Islet precursor cell (in vitro differentiated cells): ENCODE measurements at regions not wholly inside any gene's neighbourhood (a gene's known extent, or its start where the extent isn't known, plus 50 kb on each side); places are given as distances from the start of the nearest gene placed in this dataset.
A peak's percentile ranks its signal among the peaks of the same experiment; 100 is the strongest.

Source experiments
- DNase-seq: peaks from one replicate; pipeline ENCODE4 v3.0.0-alpha.2; 2018

DNA sequence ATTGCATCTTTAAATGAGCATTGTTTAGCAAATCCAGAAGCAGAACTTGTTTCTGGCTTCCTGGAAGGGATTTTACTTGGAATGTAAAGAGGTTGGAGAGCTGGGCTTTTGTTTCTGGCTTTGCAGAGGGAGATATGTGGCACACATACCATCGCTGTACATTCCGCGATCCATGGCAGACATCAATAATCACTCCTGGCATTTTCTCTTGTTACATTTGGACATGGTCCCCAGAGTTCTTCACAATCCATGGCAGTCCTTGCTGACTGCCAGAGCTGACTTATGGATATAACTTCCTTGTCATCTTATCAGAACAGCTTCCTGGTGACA is 445.6 kb upstream of the SPRED2 start:
- DNase-seq: peak; percentile 77

DNA sequence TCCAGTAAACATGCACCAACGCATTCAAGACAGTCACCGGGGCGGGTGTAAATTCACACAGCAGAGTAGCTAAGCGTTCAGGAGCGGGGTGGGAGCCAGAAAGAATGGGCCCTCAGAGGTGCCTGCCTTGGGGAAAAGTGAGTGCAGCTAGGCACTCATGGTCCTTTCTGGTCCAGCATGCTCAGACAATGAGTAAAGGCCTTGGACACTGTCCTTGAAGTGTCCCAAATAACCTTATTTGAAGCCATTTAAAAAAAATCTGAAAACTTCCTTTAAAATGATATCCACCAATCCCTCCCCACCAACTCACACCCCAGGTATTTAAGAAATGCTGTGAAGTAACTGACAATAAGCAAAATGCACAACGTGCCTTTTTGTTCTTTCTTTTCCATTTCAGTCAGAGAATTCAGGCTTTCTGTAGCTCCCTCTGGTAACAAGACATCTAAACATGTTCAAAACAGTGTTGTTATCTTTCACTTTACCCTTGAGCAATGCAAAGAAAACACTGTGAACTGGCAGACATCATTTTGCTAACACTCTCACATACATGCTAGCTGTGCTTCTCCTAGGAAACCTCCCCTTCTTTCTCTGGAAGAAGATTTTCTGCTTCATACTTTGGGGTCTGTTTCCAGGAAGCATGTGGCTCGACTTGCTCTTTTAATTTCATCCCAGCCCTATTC is 445.1 kb upstream of the SPRED2 start:
- peak; percentile 92 for DNase-seq

GRCh38 chr2:65876114-65876513 is 443.7 kb upstream of the SPRED2 start:
- no peak for DNase-seq

GRCh38 chr2:65870826-65871225 is 438.4 kb upstream of the SPRED2 start:
- DNase-seq: no peak

DNA sequence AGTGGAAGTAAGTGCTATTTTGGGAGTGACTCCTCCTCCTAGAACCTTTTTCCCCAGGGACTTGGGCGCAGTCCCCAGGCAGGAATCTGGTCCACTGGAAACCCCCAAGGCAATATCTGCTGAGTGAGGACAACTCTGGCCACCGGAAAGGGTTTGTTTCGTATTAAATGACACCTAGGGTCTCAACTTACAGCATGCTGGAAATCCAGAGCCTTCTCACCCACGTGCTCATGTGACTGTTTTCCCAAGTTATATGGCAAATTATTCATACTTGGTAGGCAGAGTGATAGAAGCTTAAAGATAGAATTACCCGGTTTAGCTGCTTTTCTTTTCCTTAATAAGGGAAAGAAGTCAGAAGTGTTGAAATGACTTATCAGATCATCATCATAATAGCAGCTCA is 436.9 kb upstream of the SPRED2 start:
- no peak for DNase-seq

DNA sequence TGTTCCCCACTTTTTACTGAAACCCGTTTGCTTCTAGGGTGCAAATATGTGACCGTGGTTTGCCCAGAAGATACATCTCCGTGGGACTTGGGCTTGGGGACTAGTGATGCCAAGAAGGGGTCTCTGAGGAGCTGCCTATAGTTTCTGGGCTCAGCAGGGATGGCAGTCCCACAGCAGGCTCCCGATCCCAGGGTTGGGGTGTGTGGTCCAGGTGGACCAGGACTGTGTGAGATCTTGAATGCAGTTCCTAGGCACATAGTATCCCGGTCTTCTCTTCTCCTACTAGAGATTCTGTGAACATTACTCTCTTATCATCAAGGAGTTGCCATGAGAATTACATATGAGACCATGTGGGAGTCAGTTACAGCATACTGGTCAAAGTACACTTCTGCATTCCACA is 435.8 kb upstream of the SPRED2 start:
- no peak for DNase-seq

DNA sequence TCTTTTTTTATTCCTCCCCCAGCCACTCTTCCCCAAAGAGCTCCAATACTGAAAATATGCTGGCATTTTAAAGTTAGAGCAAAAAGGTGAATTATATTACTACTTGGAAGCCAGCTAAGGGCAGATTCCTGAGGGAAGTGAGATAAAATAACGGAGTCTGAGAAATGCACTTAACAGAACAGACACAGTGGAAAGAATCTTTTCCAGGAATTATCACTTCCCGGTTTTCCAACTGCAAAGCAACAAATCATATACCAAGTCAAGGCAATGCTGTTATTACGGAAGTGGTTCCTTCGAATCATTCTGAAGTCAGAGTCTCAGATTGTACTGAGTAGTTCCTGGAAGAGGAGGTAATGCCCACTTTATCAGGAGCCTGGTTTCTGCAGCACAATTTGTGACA is 435.0 kb upstream of the SPRED2 start:
- no peak for DNase-seq

- no peak for DNase-seq
These were observed 433.7 kb upstream of the SPRED2 start for GRCh38 chr2:65866148-65866547.

DNA sequence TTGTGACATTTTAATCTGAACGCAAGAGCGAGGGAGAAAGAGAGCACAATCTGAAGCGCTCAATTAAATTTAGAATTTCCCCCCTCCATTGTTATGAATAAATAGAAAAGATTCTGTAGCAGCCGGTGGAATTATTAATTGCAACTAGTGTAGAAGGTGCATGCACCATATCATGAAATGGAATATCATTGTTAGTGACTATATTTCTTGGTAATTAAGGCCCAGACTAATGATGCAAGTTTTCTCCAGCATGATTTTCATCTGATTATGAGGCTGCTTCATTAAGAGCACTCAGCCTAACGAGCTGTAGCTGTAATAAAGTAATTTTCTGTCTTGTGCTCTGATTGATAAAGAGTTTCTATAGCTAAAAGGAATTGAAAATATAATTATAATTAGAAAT is 432.2 kb upstream of the SPRED2 start:
- no peak for DNase-seq

GRCh38 chr2:65863713-65864112 is 431.3 kb upstream of the SPRED2 start:
- no peak for DNase-seq

GRCh38 chr2:65856928-65857327 is 424.5 kb upstream of the SPRED2 start:
- DNase-seq: peak; percentile 64

- DNase-seq: no peak
These were observed 424.0 kb upstream of the SPRED2 start for GRCh38 chr2:65856423-65856822.

DNA sequence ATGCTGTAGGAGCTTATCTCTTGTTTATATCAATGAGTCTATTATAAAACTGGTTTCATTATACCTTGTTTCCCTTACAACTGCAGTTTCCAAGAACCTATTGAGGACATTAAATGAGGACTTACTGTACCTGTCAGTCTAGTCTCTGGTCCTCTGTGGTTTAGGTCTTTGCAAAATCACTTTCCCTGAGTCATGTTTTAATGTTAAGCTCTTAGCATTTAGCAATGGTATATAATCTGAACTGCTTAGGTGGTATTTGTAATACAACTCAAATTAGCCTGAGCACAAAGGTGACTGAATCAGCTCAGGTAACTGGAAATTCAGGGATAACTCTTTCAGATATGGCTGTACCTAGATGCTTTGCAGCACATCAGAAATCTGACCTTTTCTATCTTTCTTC is 418.3 kb upstream of the SPRED2 start:
- DNase-seq: no peak

DNA sequence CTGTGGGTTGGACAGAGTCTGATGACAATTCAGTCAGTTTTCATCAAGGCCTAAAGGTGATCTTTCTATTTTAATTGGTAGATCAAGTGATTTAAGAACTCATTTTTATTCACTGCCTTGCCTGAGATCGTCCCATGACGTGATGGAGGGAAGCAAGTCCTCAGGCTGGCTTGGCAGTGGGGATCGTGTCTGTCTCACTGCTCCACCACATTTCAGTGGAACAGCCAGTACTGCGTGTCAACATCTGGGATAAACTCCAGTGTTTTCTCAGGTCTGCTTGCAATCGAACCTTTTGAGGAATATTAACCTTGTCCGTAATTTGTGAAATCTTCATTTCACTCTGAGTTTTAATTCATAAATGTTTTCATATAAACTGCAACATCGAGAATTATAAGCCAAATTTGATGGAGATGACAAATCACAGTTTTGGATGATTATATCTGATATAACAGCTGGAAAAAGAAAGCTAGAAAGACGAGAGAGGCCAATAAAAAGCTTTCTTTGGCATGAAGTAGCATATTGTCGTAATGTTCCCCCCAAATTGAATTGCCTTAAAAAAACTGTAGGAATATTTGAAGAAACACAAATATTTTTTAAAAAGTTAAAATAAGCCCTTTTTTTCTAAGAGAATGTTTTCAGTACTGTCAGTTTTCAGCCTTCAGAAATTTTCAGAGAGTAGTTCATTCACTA is 414.7 kb upstream of the SPRED2 start:
- no peak for DNase-seq

DNA sequence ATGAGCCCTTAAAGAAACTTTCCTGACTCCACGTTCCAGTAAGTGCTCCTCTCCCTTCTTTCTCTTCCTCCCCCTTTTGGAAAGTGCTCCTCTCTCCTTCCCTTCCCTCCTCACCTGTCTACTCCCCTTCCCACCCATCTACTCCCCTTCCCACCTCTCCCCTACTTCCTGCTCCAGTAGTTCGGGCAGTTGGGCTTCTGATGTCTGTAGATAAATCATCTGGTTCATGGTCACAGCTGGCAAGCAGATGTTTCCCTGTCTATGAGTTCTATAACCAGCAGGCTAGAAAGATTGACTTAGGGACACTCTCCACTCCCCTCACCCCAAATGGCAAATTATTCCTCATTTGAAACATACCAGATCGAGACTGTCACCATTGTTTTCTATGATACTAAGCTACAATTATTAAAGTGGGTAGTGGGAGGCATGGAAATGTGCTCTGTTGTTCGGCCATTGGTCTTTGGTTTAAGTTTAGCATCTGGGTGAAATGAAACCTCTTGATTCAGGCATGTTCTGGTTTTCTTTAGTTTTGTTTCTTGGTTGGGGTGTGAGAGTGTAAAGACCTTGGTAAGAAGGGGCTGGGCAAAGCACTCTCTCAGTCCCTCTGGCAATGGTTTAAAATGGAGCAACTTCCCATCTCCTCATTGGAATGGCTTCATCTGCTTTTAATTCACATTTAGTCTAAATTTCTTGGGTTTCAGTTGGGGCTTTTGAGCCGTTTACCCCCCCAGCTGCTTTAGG is 413.2 kb upstream of the SPRED2 start:
- DNase-seq: no peak

DNA sequence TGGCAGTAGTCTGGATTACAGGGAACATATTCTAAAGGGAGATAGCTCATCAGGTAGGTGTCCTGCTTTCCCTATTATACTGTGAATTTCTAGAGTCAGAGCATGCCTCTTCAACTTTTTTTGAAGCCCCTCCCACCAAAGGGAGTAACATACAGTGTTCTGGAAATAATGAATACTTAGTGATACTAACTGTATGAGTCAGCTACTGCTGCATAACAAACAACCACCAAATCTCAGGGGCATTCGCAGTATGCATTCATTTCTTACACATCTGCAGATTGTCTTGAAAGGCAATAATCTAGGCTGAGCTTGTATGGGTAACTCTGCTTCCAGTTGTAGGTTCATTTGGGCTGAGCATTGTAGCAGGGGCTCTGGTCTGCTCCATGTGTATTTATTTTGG is 409.7 kb upstream of the SPRED2 start:
- no peak for DNase-seq

DNA sequence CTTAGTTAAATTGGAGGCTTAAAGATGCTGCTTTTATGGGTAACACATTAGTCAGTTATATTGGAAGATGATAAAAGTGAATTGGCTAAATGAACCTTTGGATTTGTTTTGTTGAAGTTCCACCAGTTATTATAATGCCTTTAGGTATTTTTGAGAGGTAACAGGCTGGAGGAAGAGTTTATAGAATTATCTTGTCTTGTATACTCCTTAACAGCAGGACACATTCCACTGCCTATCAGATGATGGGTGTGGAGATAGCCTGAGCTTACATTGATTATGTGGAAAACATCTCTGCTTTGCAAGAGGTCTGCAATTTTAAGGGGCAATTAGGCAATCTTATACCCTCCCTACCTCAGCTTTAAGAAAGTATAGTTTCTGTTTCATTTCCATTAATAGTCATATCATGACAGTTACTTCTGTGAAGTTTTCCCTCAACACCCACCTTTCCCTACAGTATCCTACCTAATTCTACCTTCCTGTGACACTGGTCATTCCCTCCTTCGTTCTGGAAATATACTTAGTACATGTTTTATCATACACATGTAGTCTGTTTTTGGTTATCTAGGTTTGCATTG is 403.7 kb upstream of the SPRED2 start:
- no peak for DNase-seq

- DNase-seq: no peak
These were observed 402.5 kb upstream of the SPRED2 start for GRCh38 chr2:65834771-65835475.

- DNase-seq: no peak
These were observed 401.7 kb upstream of the SPRED2 start for GRCh38 chr2:65834062-65834461.

DNA sequence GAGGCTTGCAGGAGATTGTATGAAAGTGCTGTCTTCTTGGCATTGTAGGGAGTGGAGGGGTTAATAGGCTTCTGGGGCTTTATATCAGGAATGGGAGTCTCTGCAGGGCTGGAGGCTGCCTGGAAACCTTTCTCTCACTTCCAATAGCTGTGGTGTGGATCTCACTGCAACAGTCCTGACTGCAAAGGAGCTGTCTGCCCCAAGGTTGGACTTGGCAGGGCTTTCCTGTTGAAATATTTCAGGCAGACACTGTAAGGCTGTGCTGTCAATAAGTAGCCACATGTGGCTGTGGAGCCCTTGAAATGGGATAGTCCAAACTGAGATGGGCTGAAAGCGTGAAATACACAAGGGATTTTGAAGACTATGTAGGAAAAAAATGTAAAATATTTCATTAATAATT is 399.1 kb upstream of the SPRED2 start:
- DNase-seq: no peak

DNA sequence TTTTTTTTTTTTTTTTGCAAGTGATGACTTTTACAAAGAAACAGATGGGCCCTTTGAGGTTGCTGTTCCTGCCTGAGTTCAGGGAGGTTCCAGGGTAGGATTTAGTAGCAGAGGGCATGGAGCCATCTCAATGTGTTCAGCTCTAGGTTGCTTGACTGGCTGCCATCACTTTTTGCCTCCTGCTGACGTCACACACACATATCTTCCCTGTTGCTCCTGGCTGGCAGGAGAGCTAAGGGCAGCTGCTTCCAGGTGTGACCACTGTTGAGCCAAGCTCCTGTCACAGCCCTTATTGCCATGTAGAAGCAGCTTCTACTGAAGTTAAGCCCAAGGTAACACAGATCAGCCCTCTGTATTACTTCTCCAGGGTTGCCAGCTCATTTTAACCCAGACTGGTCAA is 394.2 kb upstream of the SPRED2 start:
- no peak for DNase-seq

DNA sequence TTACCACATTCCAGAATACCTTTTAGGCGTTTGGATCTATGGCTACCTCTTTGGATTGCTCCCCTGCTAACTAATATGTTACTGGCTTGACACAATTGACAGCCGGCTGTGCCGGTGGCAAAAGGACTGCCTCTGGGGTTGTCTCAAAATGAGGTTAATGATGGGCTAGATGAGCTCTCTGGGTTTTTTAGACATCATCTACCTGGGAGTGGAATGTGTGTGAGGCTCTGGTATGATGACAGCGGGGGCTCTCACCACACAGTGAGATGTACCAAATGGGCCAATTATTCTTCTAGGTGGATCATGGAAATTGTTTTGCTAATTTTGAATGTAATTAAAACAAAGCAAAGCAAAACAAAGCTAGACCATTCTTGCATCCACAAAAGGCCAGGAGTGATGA is 391.1 kb upstream of the SPRED2 start:
- peak; percentile 75 for DNase-seq

GRCh38 chr2:65820454-65820853 is 388.1 kb upstream of the SPRED2 start:
- DNase-seq: no peak
